GM12875 (cell line): ENCODE measurements at regions not wholly inside any gene's neighbourhood (a gene's known extent, or its start where the extent isn't known, plus 50 kb on each side); places are given as distances from the start of the nearest gene placed in this dataset.

Experiments
- H3K4me3 ChIP-seq: one replicate; pipeline ENCODE4 v1.5.1; 2011; ENCODE audit warnings: low read depth, low read length, control low read depth
- TF ChIP-seq, protein P1 (sequence below): IDR thresholded peaks from 2 replicates; pipeline ENCODE4 v1.5.1; 2011; ENCODE audit warnings: low read depth, mild to moderate bottlenecking, control low read depth, inconsistent platforms, low read length, moderate library complexity, borderline replicate concordance; ENCODE audit not compliant: insufficient read depth

DNA sequence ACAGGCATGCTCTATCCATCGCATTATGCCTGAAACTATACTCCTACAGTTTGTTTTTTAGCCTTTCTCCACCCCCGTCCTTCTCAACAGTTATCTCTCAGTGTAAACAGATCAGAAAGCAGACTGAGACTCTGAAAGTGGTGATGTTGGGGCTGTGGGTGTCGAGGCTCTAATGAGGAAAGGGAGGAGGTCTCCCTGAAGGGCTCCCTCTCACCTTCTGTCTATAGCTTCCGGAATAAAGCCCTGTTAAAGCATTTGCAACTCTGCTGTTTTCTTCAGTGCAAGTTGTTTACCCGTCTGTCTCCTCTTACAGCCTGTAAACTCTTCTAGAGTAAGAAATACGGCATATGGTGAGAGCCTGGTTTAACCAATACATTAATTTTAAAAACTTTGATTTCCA is 136.7 kb upstream of the SYT4 start:
- TF ChIP-seq, protein P1, sequence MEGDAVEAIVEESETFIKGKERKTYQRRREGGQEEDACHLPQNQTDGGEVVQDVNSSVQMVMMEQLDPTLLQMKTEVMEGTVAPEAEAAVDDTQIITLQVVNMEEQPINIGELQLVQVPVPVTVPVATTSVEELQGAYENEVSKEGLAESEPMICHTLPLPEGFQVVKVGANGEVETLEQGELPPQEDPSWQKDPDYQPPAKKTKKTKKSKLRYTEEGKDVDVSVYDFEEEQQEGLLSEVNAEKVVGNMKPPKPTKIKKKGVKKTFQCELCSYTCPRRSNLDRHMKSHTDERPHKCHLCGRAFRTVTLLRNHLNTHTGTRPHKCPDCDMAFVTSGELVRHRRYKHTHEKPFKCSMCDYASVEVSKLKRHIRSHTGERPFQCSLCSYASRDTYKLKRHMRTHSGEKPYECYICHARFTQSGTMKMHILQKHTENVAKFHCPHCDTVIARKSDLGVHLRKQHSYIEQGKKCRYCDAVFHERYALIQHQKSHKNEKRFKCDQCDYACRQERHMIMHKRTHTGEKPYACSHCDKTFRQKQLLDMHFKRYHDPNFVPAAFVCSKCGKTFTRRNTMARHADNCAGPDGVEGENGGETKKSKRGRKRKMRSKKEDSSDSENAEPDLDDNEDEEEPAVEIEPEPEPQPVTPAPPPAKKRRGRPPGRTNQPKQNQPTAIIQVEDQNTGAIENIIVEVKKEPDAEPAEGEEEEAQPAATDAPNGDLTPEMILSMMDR, result no peak
- H3K4me3 ChIP-seq, result no peak overlapping the region

DNA sequence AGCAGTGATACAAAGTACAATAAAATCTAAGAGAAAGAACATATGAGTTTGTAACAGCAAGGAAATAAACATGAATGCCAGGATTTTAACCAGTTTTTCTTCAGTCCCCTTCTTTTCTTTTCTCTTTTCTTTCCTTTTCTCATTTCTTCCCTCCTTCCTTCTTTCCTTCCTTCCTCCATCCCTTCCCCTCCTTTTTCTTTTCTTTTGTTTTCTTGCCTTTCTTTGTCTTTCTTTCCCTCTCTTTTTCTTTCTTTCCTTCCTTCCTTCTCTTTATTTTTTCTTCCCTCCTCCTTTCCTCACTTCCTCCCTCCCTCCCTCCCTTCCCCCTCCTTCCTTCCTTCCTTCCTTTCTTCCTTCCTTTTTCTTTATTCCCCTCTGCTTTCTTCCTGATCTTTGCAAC is 142.8 kb upstream of the SYT4 start:
- H3K4me3 ChIP-seq, result no peak overlapping the region
- TF ChIP-seq, protein P1, result no peak

- TF ChIP-seq, protein P1, result peak; percentile 19; the same call in 1 of the 2 replicates
- H3K4me3 ChIP-seq, result no peak overlapping the region
Observed at GRCh38 chr18:43420950-43421349, 143.7 kb upstream of the SYT4 start.

- H3K4me3 ChIP-seq, result no peak overlapping the region
- TF ChIP-seq, protein P1, result no peak
Observed at GRCh38 chr18:43422518-43422917, 145.2 kb upstream of the SYT4 start.

GRCh38 chr18:43435851-43436250 is 158.6 kb upstream of the SYT4 start:
- TF ChIP-seq, protein P1, result no peak
- no peak overlapping the region for H3K4me3 ChIP-seq

- TF ChIP-seq, protein P1, result no peak
- no peak overlapping the region for H3K4me3 ChIP-seq
Observed at GRCh38 chr18:43442131-43442530, 164.8 kb upstream of the SYT4 start.

DNA sequence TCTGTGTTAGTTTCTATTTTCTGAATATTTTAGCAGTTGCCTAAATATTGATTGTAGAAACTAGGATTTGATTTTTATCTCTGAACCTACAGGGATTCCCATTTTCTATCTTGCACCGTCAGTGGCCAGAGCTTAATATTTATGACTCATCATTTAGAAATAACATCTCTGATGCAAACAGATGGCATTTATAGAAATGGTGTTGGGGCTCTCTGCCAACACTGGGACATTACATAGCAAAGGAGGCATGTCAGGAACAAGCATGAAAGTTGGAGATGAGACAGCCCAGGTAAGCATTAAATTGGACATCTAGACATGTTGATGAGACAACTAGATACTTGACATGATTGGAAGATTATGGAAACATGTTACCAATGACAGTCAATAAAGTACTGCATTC is 165.3 kb upstream of the SYT4 start:
- H3K4me3 ChIP-seq, result no peak overlapping the region
- TF ChIP-seq, protein P1, result no peak
